ENCODE measurements at regions not wholly inside any gene's neighbourhood (a gene's known extent, or its start where the extent isn't known, plus 50 kb on each side); places are given as distances from the start of the nearest gene placed in this dataset.

DNA sequence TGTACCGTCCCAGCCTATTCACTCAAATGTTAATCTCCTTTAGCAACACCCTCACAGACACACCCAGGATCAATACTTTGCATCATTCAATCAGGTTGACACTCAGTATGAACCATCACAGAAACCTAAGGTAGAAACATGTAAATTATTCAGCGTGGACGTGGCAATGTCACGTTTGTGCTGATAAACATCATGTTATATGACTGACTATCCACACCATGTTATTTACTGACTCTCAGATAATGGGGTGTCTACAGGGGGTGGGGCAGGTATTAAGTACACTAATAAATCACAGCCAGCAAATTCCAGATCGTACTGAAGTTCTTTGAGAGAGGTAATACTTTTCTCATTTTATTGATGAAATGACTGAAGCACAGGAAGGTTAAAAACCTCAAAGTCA is 280.0 kb downstream of the C12orf75 start:
- TF ChIP-seq, protein P1, sequence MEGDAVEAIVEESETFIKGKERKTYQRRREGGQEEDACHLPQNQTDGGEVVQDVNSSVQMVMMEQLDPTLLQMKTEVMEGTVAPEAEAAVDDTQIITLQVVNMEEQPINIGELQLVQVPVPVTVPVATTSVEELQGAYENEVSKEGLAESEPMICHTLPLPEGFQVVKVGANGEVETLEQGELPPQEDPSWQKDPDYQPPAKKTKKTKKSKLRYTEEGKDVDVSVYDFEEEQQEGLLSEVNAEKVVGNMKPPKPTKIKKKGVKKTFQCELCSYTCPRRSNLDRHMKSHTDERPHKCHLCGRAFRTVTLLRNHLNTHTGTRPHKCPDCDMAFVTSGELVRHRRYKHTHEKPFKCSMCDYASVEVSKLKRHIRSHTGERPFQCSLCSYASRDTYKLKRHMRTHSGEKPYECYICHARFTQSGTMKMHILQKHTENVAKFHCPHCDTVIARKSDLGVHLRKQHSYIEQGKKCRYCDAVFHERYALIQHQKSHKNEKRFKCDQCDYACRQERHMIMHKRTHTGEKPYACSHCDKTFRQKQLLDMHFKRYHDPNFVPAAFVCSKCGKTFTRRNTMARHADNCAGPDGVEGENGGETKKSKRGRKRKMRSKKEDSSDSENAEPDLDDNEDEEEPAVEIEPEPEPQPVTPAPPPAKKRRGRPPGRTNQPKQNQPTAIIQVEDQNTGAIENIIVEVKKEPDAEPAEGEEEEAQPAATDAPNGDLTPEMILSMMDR (conservative IDR thresholded peaks at IDR 0.05 in 1 of 2, IDR thresholded peaks at IDR 0.05 in 1 of 2; ENCODE audit: low read depth in 1 of 2, low read length in 2 of 2), result no peak
- no peak for TF ChIP-seq EZH2 (IDR thresholded peaks at IDR 0.05; ENCODE audit: low read length, missing control alignments)
- Histone ChIP-seq H3K36me3 (ENCODE audit: control insufficient read depth, insufficient read depth, low read length) (no peaks in the 10 kb centered on the region), H3K4me3 (replicated peaks in 1 of 4; ENCODE audit: control extremely low read depth in 1 of 4, insufficient read depth in 1 of 4, low read depth in 3 of 4, low read length in 4 of 4) (no peak overlapping the region), H3K4me2 (ENCODE audit: extremely low read depth, insufficient read depth, low read length) (no peak overlapping the region), H3K79me2 (ENCODE audit: control insufficient read depth, insufficient read depth, low read length) (no peaks in the 10 kb centered on the region), H3K9ac (ENCODE audit: insufficient read depth, low read length) (no peak overlapping the region), H3K4me1 (ENCODE audit: control insufficient read depth, extremely low read depth, insufficient read depth, low read length) (no peaks in the 10 kb centered on the region), H4K20me1 (ENCODE audit: control insufficient read depth, extremely low read depth, insufficient read depth, low read length) (no peaks in the 10 kb centered on the region), H3K9me3 (ENCODE audit: control insufficient read depth, insufficient read depth, low read depth, low read length) (no peaks in the 10 kb centered on the region), H3K27me3 (ENCODE audit: control insufficient read depth, insufficient read depth, low read length) (no peaks in the 10 kb centered on the region), H3K27ac (ENCODE audit: insufficient read depth, low read length) (no peak overlapping the region), H2AFZ (ENCODE audit: low read length) (no peak overlapping the region)
- no peak for DNase-seq (ENCODE audit: low read depth in 2 of 2)

DNA sequence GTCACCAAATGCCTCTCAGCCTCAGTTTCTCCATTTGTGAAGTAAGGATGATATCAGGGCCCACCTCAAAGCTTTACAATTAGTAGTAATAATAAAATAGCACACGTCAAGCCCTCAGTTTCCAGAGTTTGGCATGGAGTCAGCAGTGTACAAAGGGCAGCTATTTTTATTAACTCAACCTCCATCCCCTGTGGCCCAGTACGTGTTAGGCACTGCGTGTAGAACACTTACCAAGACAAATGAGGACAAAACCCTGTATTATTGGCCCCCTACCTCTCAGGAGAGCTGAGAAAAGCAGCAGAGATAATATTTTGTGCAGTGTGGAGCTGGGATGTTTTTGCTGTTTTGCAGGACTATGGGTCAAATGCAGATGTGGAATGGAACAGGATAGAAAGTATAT is 280.8 kb downstream of the C12orf75 start:
- H3K36me3 ChIP-seq (ENCODE audit: control insufficient read depth, insufficient read depth, low read length), result no peaks in the 10 kb centered on the region
- H3K9me3 ChIP-seq (ENCODE audit: control insufficient read depth, insufficient read depth, low read depth, low read length), result no peaks in the 10 kb centered on the region
- no peaks in the 10 kb centered on the region for H4K20me1 ChIP-seq (ENCODE audit: control insufficient read depth, extremely low read depth, insufficient read depth, low read length)
- H3K9ac ChIP-seq (ENCODE audit: insufficient read depth, low read length), result no peak overlapping the region
- H2AFZ ChIP-seq (ENCODE audit: low read length), result no peak overlapping the region
- no peak for DNase-seq (ENCODE audit: low read depth in 2 of 2)
- no peaks in the 10 kb centered on the region for H3K4me1 ChIP-seq (ENCODE audit: control insufficient read depth, extremely low read depth, insufficient read depth, low read length)
- TF ChIP-seq, protein P1 (conservative IDR thresholded peaks at IDR 0.05 in 1 of 2, IDR thresholded peaks at IDR 0.05 in 1 of 2; ENCODE audit: low read depth in 1 of 2, low read length in 2 of 2), result no peak
- TF ChIP-seq EZH2 (IDR thresholded peaks at IDR 0.05; ENCODE audit: low read length, missing control alignments), result no peak
- H3K4me3 ChIP-seq (replicated peaks in 1 of 4; ENCODE audit: control extremely low read depth in 1 of 4, insufficient read depth in 1 of 4, low read depth in 3 of 4, low read length in 4 of 4), result no peak overlapping the region
- no peak overlapping the region for H3K4me2 ChIP-seq (ENCODE audit: extremely low read depth, insufficient read depth, low read length)
- H3K79me2 ChIP-seq (ENCODE audit: control insufficient read depth, insufficient read depth, low read length), result no peaks in the 10 kb centered on the region
- H3K27me3 ChIP-seq (ENCODE audit: control insufficient read depth, insufficient read depth, low read length), result no peaks in the 10 kb centered on the region
- H3K27ac ChIP-seq (ENCODE audit: insufficient read depth, low read length), result no peak overlapping the region

DNA sequence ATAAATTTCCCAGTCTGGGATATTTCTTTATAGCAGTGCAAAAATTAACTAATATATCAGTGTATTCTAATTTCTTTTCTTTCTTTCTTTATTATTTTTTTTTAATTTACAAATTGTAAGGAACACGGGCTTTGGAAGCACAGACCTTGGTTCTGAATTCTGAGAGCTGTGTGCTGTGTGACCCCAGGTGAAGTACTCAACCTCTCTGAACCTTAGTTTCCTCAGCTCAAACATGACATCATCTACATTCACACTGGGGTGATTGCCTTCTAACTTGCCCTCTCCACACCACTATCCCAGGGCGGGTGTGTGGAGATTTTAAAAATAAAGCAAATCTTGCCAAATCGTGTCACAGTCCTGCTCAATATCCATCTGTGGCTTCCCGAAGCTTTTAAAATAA is 282.8 kb downstream of the C12orf75 start:
- no peak overlapping the region for H2AFZ ChIP-seq (ENCODE audit: low read length)
- H3K4me1 ChIP-seq (ENCODE audit: control insufficient read depth, extremely low read depth, insufficient read depth, low read length), result no peaks in the 10 kb centered on the region
- no peaks in the 10 kb centered on the region for H4K20me1 ChIP-seq (ENCODE audit: control insufficient read depth, extremely low read depth, insufficient read depth, low read length)
- no peaks in the 10 kb centered on the region for H3K27me3 ChIP-seq (ENCODE audit: control insufficient read depth, insufficient read depth, low read length)
- DNase-seq (ENCODE audit: low read depth in 2 of 2), result no peak
- H3K9me3 ChIP-seq (ENCODE audit: control insufficient read depth, insufficient read depth, low read depth, low read length), result no peaks in the 10 kb centered on the region
- no peak overlapping the region for H3K9ac ChIP-seq (ENCODE audit: insufficient read depth, low read length)
- TF ChIP-seq, protein P1 (conservative IDR thresholded peaks at IDR 0.05 in 1 of 2, IDR thresholded peaks at IDR 0.05 in 1 of 2; ENCODE audit: low read depth in 1 of 2, low read length in 2 of 2), result no peak
- TF ChIP-seq EZH2 (IDR thresholded peaks at IDR 0.05; ENCODE audit: low read length, missing control alignments), result no peak
- no peak overlapping the region for H3K4me3 ChIP-seq (replicated peaks in 1 of 4; ENCODE audit: control extremely low read depth in 1 of 4, insufficient read depth in 1 of 4, low read depth in 3 of 4, low read length in 4 of 4)
- H3K79me2 ChIP-seq (ENCODE audit: control insufficient read depth, insufficient read depth, low read length), result no peaks in the 10 kb centered on the region
- no peak overlapping the region for H3K4me2 ChIP-seq (ENCODE audit: extremely low read depth, insufficient read depth, low read length)
- H3K36me3 ChIP-seq (ENCODE audit: control insufficient read depth, insufficient read depth, low read length), result no peaks in the 10 kb centered on the region
- no peak overlapping the region for H3K27ac ChIP-seq (ENCODE audit: insufficient read depth, low read length)

Data from fibroblast of lung (primary cell).